H9 (cell line): ENCODE measurements at regions not wholly inside any gene's neighbourhood (a gene's known extent, or its start where the extent isn't known, plus 50 kb on each side); places are given as distances from the start of the nearest gene placed in this dataset.

Experiments used
- DNase-seq: peaks from one replicate; pipeline ENCODE4 v3.0.0-alpha.2; 2017
- H2AFZ ChIP-seq: one replicate; pipeline ENCODE4 v1.6.1; 2013; ENCODE audit warnings: mild to moderate bottlenecking, low read length, control low read depth, moderate library complexity
- H2AK5ac ChIP-seq: 2 replicates; pipeline ENCODE4 v1.6.1; 2013; ENCODE audit warnings: low read length, control low read depth, mixed read lengths; ENCODE audit not compliant: insufficient read length
- H2BK120ac ChIP-seq: one replicate; pipeline ENCODE4 v1.6.1; 2013; ENCODE audit warnings: low read depth, mild to moderate bottlenecking, low read length, control low read depth, inconsistent platforms; ENCODE audit not compliant: poor library complexity, severe bottlenecking
- H2BK12ac ChIP-seq: 2 replicates; pipeline ENCODE4 v1.6.1; 2013; ENCODE audit warnings: low read length, control low read depth, mixed read lengths, low read depth; ENCODE audit not compliant: insufficient read length
- H2BK15ac ChIP-seq: 2 replicates; pipeline ENCODE4 v1.6.1; 2013; ENCODE audit warnings: low read depth, low read length, control low read depth
- H2BK20ac ChIP-seq: one replicate; pipeline ENCODE4 v1.6.1; 2013; ENCODE audit warnings: low read depth, mild to moderate bottlenecking, low read length, control low read depth, inconsistent platforms; ENCODE audit not compliant: poor library complexity, severe bottlenecking
- H2BK5ac ChIP-seq: 2 replicates; pipeline ENCODE4 v1.6.1; 2013; ENCODE audit warnings: low read length, control low read depth, mixed read lengths; ENCODE audit not compliant: insufficient read length
- H3K14ac ChIP-seq: 2 replicates; pipeline ENCODE4 v1.6.1; 2013; ENCODE audit warnings: low read length, control low read depth; ENCODE audit not compliant: insufficient read depth
- H3K18ac ChIP-seq: 2 replicates; pipeline ENCODE4 v1.6.1; 2013; ENCODE audit warnings: low read depth, mild to moderate bottlenecking, mixed read lengths, low read length, control low read depth; ENCODE audit not compliant: insufficient read length
- H3K23ac ChIP-seq: 2 replicates; pipeline ENCODE4 v1.6.1; 2013; ENCODE audit warnings: low read length, control low read depth, mixed read lengths, low read depth; ENCODE audit not compliant: insufficient read length
- H3K23me2 ChIP-seq: 2 replicates; pipeline ENCODE4 v1.6.1; 2013; ENCODE audit warnings: low read depth, mild to moderate bottlenecking, mixed read lengths, low read length, control low read depth; ENCODE audit not compliant: insufficient read length, poor library complexity, severe bottlenecking
- H3K27ac ChIP-seq: 2 replicates; pipeline ENCODE4 v1.5.1; 2013; ENCODE audit warnings: low read length, control low read depth, mixed read lengths, low read depth; ENCODE audit not compliant: insufficient read length
- H3K27me3 ChIP-seq: 2 replicates; pipeline ENCODE4 v1.6.1; 2013; ENCODE audit warnings: low read length, control low read depth, inconsistent platforms; ENCODE audit not compliant: insufficient read depth
- H3K4ac ChIP-seq: 2 replicates; pipeline ENCODE4 v1.6.1; 2013; ENCODE audit warnings: low read depth, mild to moderate bottlenecking, control low read depth, inconsistent platforms, low read length, moderate library complexity
- H3K4me1 ChIP-seq: 2 replicates; pipeline ENCODE4 v1.6.1; 2013; ENCODE audit warnings: low read length, control low read depth, inconsistent platforms; ENCODE audit not compliant: insufficient read depth
- H3K4me2 ChIP-seq: 2 replicates; pipeline ENCODE4 v1.6.1; 2013; ENCODE audit warnings: low read length, control low read depth, mixed read lengths; ENCODE audit not compliant: insufficient read length, insufficient read depth
- H3K56ac ChIP-seq: 2 replicates; pipeline ENCODE4 v1.6.1; 2013; ENCODE audit warnings: low read depth, mild to moderate bottlenecking, mixed read lengths, low read length, control low read depth; ENCODE audit not compliant: insufficient read length
- H3K79me1 ChIP-seq: 2 replicates; pipeline ENCODE4 v1.6.1; 2013; ENCODE audit warnings: low read depth, mild to moderate bottlenecking, moderate library complexity, low read length, control low read depth, inconsistent platforms; ENCODE audit not compliant: insufficient read depth, poor library complexity, severe bottlenecking
- H3K79me2 ChIP-seq: 2 replicates; pipeline ENCODE4 v1.6.1; 2013; ENCODE audit warnings: low read length, control low read depth, inconsistent platforms; ENCODE audit not compliant: insufficient read depth
- H3K9ac ChIP-seq: 2 replicates; pipeline ENCODE4 v1.6.1; 2013; ENCODE audit warnings: low read length, control low read depth, mixed read lengths; ENCODE audit not compliant: insufficient read length; ENCODE audit errors: extremely low read depth
- H3K9me3 ChIP-seq: one replicate; pipeline ENCODE4 v1.6.1; 2013; ENCODE audit warnings: low read depth, low read length, inconsistent platforms; ENCODE audit not compliant: control insufficient read depth
- H3T11ph ChIP-seq: one replicate; pipeline ENCODE4 v1.6.1; 2013; ENCODE audit warnings: mild to moderate bottlenecking, low read length, control low read depth, inconsistent platforms
- H4K20me1 ChIP-seq: one replicate; pipeline ENCODE4 v1.6.1; 2013; ENCODE audit not compliant: control insufficient read depth, insufficient read length, insufficient read depth
- H4K5ac ChIP-seq: 2 replicates; pipeline ENCODE4 v1.6.1; 2013; ENCODE audit warnings: low read depth, mild to moderate bottlenecking, mixed read lengths, low read length, control low read depth; ENCODE audit not compliant: insufficient read length
- H4K8ac ChIP-seq: replicated peaks from 2 replicates; pipeline ENCODE4 v1.6.1; 2013; ENCODE audit warnings: low read length, control low read depth, mixed read lengths, low read depth; ENCODE audit not compliant: insufficient read length
- H4K91ac ChIP-seq: 2 replicates; pipeline ENCODE4 v1.6.1; 2013; ENCODE audit warnings: low read depth, mild to moderate bottlenecking, moderate library complexity, mixed read lengths, low read length, control low read depth; ENCODE audit not compliant: insufficient read length
- H3K27ac Mint-ChIP-seq, 3 experiments: 2 replicates in 2 of 3; 3 replicates in 1 of 3; pipeline ENCODE4 v1.8.0; 2020 to 2021; ENCODE audit warnings: mixed read lengths in 3 of 3, mild to moderate bottlenecking in 1 of 3, moderate library complexity in 1 of 3
- H3K27me3 Mint-ChIP-seq: 2 replicates; pipeline ENCODE4 v1.8.0; 2021; ENCODE audit warnings: low read depth, mild to moderate bottlenecking, moderate library complexity, mixed read lengths
- H3K36me3 Mint-ChIP-seq, 3 experiments: 2 replicates in 2 of 3; 3 replicates in 1 of 3; pipeline ENCODE4 v1.8.0; 2020 to 2021; ENCODE audit warnings: low read depth in 3 of 3, mixed read lengths in 3 of 3; ENCODE audit not compliant: insufficient read depth in 1 of 3
- H3K4me1 Mint-ChIP-seq, 2 experiments: 2 replicates each; pipeline ENCODE4 v1.8.0; 2020; ENCODE audit warnings: mixed read lengths in 2 of 2
- H3K4me3 Mint-ChIP-seq, 2 experiments: 2 replicates in 1 of 2; 3 replicates in 1 of 2; pipeline ENCODE4 v1.8.0; 2020 to 2021; ENCODE audit warnings: mild to moderate bottlenecking in 2 of 2, mixed read lengths in 2 of 2, moderate library complexity in 1 of 2
- H3K9me3 Mint-ChIP-seq, 2 experiments: 2 replicates in 1 of 2; 3 replicates in 1 of 2; pipeline ENCODE4 v1.8.0; 2020; ENCODE audit warnings: mild to moderate bottlenecking in 2 of 2, mixed read lengths in 2 of 2, moderate library complexity in 1 of 2
- WGBS: extraction: QIAGEN DNeasy Blood & Tissue Kit; methylation state at CpG from one replicate; pipeline ENCODE4 v1.1.7; 2013; ENCODE audit warnings: missing lambda C conversion rate, low lambda C conversion rate, mixed read lengths; ENCODE audit not compliant: insufficient read length; ENCODE audit errors: extremely low coverage; 5-methylcytosine and 5-hydroxymethylcytosine counted together
- TF ChIP-seq, protein P1 (sequence below): fragments of 200-600 bp; sonication (generic); conservative IDR thresholded peaks from 3 replicates; pipeline ENCODE4 v1.8.0; 2021; ENCODE audit warnings: antibody characterized with exemption, mild to moderate bottlenecking

DNA sequence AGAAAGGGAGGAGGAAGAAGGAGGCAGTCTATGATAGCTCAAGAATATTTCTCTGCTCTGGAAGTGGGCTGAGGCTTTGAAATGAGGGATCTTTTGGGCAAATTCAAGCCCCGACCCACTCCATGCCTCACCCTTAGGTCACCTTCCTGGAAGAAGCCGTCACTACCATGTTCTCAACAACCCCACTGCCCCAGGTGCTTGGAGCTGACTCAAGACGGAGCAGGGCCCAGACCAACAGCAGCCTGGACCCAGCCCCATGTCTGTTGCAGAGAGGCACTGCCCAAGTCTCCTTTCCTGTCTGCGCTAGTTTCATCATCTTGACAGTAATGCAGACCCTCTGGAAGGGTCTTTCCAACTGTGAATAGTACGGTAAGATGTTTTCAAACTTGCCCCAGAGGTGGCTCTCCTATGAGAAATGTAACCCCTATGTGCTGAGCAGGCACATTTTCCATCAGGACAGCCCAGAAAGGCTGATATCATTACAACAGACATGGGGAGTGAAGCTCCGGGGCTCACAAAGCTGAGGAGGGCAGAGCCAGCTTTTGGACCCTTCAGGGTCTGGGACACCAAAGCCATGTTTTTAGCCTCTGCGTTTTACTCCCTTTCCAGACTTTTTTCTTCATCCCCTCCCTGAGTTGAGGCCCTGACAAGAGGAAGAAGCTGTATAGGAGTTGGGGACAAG, 128.2 kb upstream of the LARP1 start:
- no peak overlapping the region for H2BK20ac ChIP-seq
- no peaks in the 10 kb centered on the region for H4K20me1 ChIP-seq
- TF ChIP-seq, protein P1, sequence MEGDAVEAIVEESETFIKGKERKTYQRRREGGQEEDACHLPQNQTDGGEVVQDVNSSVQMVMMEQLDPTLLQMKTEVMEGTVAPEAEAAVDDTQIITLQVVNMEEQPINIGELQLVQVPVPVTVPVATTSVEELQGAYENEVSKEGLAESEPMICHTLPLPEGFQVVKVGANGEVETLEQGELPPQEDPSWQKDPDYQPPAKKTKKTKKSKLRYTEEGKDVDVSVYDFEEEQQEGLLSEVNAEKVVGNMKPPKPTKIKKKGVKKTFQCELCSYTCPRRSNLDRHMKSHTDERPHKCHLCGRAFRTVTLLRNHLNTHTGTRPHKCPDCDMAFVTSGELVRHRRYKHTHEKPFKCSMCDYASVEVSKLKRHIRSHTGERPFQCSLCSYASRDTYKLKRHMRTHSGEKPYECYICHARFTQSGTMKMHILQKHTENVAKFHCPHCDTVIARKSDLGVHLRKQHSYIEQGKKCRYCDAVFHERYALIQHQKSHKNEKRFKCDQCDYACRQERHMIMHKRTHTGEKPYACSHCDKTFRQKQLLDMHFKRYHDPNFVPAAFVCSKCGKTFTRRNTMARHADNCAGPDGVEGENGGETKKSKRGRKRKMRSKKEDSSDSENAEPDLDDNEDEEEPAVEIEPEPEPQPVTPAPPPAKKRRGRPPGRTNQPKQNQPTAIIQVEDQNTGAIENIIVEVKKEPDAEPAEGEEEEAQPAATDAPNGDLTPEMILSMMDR = no peak
- H3K27me3 ChIP-seq = no peaks in the 10 kb centered on the region; the same call in 1 of the 2 replicates
- H3T11ph ChIP-seq = no peak overlapping the region
- no peaks in the 10 kb centered on the region for H3K4me1 ChIP-seq
- no peaks in the 10 kb centered on the region for H3K79me2 ChIP-seq
- no CpG with 5 or more reads among the region's 7 CpGs for WGBS
- H2BK5ac ChIP-seq = no peak overlapping the region
- H3K4ac ChIP-seq = no peak overlapping the region
- Mint-ChIP-seq H3K4me3 (no peak overlapping the region), H3K4me1 (peaks cover 7 to 10% of the 10 kb centered on the region in 2 experiments; a peak in 3 of 4 replicates), H3K36me3 (no peaks in the 10 kb centered on the region), H3K27me3 (peaks cover 11% of the 10 kb centered on the region), H3K9me3 (no peaks in the 10 kb centered on the region), H3K27ac (no peak overlapping the region)
- no peak for DNase-seq
- H3K27ac ChIP-seq = no peak overlapping the region
- no peak overlapping the region for H4K8ac ChIP-seq
- no peaks in the 10 kb centered on the region for H3K9me3 ChIP-seq
- no peak overlapping the region for H3K4me2 ChIP-seq
- H2BK12ac ChIP-seq = no peak overlapping the region
- no peak overlapping the region for H2AFZ ChIP-seq
- no peak overlapping the region for H3K23ac ChIP-seq
- H3K14ac ChIP-seq = no peak overlapping the region
- H3K56ac ChIP-seq = no peak overlapping the region
- H3K9ac ChIP-seq = no peak overlapping the region
- no peak overlapping the region for H4K5ac ChIP-seq
- H2AK5ac ChIP-seq = no peak overlapping the region
- H3K79me1 ChIP-seq = no peaks in the 10 kb centered on the region
- no peak overlapping the region for H2BK15ac ChIP-seq
- no peak overlapping the region for H3K18ac ChIP-seq
- no peak overlapping the region for H2BK120ac ChIP-seq
- H4K91ac ChIP-seq = no peak overlapping the region
- no peaks in the 10 kb centered on the region for H3K23me2 ChIP-seq
